ENCODE measurements at regions not wholly inside any gene's neighbourhood (a gene's known extent, or its start where the extent isn't known, plus 50 kb on each side); places are given as distances from the start of the nearest gene placed in this dataset.

DNA sequence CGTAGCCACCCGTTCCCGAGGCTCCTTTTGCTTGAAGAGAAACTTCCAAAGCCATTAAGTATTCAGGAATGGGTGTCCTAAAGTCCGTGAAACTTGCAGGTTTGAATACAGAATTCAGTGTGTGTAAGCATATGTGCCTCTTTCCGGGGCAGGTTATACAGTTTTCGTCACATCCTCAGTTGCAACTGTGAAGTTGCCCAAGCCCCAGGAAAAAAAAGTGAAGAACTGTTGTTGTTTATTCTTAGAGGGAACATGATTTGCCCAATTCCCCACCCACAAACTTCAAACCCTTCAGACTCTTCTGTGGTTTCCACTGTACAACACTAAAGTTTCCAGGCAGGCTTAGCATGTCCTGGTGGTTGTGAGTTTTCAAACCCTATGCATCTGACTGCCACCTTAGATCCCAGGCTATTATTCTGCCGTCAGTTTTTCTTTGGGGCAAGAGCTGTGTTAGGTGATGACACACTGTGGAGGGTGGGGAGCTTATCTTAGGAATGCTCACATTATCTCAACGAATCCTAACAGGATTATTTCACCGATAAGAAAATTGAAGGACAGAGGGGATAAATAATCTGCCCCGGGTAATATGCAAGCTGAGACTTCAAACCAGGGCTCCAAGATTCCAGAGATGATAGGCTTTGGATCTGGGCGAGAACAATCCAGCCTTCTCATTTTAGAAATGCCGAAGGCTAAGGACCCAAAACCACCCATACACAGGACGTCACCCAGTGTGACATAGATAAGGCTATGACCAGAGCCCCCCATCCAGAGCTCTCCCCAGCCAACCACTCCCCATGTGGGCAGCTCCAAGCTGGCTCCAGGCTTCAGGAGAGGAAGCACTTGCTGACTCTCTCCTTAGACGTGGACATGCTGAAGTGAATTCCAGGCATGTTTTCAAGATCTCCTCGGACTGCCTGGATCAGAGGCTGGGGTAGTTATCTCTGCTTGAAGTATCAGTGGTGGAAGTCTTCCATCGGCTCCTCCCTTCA, 81.7 kb upstream of the AFDN start:
- no peak for TF ChIP-seq EP300 (conservative IDR thresholded peaks at IDR 0.05; ENCODE audit: poor library complexity, severe bottlenecking)
- TF ChIP-seq, protein P1, sequence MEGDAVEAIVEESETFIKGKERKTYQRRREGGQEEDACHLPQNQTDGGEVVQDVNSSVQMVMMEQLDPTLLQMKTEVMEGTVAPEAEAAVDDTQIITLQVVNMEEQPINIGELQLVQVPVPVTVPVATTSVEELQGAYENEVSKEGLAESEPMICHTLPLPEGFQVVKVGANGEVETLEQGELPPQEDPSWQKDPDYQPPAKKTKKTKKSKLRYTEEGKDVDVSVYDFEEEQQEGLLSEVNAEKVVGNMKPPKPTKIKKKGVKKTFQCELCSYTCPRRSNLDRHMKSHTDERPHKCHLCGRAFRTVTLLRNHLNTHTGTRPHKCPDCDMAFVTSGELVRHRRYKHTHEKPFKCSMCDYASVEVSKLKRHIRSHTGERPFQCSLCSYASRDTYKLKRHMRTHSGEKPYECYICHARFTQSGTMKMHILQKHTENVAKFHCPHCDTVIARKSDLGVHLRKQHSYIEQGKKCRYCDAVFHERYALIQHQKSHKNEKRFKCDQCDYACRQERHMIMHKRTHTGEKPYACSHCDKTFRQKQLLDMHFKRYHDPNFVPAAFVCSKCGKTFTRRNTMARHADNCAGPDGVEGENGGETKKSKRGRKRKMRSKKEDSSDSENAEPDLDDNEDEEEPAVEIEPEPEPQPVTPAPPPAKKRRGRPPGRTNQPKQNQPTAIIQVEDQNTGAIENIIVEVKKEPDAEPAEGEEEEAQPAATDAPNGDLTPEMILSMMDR (IDR thresholded peaks at IDR 0.05; ENCODE audit: poor library complexity, severe bottlenecking) = no peak
- TF ChIP-seq, protein P2, sequence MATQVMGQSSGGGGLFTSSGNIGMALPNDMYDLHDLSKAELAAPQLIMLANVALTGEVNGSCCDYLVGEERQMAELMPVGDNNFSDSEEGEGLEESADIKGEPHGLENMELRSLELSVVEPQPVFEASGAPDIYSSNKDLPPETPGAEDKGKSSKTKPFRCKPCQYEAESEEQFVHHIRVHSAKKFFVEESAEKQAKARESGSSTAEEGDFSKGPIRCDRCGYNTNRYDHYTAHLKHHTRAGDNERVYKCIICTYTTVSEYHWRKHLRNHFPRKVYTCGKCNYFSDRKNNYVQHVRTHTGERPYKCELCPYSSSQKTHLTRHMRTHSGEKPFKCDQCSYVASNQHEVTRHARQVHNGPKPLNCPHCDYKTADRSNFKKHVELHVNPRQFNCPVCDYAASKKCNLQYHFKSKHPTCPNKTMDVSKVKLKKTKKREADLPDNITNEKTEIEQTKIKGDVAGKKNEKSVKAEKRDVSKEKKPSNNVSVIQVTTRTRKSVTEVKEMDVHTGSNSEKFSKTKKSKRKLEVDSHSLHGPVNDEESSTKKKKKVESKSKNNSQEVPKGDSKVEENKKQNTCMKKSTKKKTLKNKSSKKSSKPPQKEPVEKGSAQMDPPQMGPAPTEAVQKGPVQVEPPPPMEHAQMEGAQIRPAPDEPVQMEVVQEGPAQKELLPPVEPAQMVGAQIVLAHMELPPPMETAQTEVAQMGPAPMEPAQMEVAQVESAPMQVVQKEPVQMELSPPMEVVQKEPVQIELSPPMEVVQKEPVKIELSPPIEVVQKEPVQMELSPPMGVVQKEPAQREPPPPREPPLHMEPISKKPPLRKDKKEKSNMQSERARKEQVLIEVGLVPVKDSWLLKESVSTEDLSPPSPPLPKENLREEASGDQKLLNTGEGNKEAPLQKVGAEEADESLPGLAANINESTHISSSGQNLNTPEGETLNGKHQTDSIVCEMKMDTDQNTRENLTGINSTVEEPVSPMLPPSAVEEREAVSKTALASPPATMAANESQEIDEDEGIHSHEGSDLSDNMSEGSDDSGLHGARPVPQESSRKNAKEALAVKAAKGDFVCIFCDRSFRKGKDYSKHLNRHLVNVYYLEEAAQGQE (IDR thresholded peaks at IDR 0.05; ENCODE audit: borderline replicate concordance) = no peak
- no peak for TF ChIP-seq RAD21 (conservative IDR thresholded peaks at IDR 0.05)
- no peak for TF ChIP-seq EZH2 (IDR thresholded peaks at IDR 0.05; ENCODE audit: borderline replicate concordance, insufficient read depth, low read length, poor library complexity, severe bottlenecking)
- no peak for TF ChIP-seq POLR2AphosphoS5 (IDR thresholded peaks at IDR 0.05)
- no peak for TF ChIP-seq TAF1 (IDR thresholded peaks at IDR 0.05; ENCODE audit: low read depth)
- no peak for TF ChIP-seq SMC3 (conservative IDR thresholded peaks at IDR 0.05; ENCODE audit: poor library complexity)
- TF ChIP-seq MXI1 (conservative IDR thresholded peaks at IDR 0.05; ENCODE audit: poor library complexity, severe bottlenecking) = no peak
